GM21381 (cell line): ENCODE measurements at regions not wholly inside any gene's neighbourhood (a gene's known extent, or its start where the extent isn't known, plus 50 kb on each side); places are given as distances from the start of the nearest gene placed in this dataset.

Experiments
- ATAC-seq: cut with Tn5 transposase; IDR thresholded peaks from one replicate; pipeline ENCODE4 v1.9.1; 2021; ENCODE audit warnings: mild to moderate bottlenecking, moderate library complexity; ENCODE audit not compliant: unreplicated experiment

DNA sequence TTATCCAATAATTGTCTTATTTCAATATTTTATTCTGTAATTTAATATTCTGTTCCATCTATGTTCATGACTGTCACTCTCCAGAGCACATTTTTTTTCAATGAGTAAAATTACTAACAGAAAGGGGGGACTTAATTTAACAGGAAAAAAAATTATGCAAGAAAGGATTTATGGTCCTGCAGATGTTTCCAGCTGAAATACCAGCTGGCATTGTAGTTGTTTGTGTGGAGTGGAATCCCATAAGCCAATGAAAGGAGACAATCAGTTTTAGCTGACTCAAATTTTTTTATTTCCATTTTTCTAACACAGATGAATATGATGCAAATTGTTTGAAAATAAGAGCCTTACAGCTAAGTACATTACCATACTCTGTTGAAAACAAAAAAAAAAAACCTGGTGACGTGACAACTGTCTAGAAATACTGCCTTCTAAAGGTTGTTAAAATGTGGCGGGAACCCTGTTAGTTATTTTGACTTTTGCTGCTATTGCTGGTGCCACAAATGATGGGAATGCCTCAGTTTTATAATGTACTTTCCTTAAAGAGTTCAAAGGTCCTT is 389.1 kb downstream of the ETS1 start:
- no peak for ATAC-seq

DNA sequence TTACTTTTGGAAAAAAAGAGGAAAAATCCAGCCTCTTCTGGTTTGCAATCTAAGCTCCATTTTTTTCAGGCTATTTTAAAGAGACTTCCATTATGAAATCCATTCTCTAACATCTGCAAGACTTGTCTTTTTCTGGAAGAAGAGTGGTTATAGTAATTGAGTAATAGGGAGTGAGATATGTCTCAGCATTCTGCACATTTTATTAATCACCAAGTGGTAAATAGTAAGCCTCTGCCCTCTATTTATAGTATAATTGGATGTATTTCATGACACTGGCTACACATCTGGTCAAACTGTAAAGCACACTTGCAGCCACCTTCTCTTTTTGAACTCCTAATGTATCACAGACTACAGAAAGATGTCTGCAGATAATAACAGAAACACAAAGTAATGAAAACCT is 391.1 kb downstream of the ETS1 start:
- no peak for ATAC-seq

DNA sequence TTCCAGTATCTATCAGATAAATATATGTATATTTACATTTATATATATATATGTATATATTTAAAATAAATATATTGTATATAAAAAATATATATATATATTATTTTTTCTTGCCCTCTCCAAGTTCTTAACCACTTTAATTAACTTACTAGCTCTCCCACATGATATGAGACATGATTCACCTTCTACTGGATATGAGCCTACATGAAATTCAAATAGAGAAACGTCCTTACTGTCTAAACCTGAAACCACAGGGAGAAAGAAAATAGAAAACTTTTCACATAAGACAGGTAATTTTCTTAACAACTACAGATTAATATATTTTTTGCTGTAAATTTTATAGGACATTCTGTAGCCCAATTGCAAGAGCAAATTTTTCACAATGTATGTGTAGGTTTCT is 391.6 kb downstream of the ETS1 start:
- ATAC-seq, result no peak

DNA sequence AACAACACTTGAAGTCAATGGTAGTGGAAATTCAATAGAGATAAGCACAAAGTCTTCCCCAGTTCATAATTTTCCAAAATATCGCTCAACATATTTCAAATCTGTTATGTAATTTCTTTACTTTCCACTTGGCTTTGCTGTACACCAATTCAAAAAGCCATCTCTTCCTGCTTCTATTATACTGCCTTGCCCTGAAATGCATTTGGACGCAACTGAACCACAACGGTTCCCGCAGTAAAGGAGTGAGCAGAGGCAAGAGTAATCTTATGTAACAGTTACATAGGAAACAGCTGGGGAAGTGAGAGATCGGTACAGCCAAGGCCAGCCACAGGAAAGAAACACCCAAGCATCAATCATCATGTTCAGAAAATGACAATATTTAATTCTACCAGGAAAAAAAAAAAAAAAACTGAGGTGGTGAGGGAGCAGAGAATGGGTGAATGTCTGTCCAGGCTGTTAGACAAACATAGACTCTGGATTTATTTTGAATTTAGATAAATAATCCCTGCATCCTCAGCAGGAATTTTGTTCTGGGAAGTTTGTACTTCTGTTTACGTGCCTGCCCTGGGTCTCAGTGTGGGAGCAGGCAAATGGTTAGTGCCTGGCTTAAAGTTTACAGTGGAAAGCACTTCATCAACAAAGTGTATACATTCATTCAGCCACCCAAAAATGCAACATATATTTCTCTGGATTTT is 392.2 kb downstream of the ETS1 start:
- ATAC-seq, result no peak

DNA sequence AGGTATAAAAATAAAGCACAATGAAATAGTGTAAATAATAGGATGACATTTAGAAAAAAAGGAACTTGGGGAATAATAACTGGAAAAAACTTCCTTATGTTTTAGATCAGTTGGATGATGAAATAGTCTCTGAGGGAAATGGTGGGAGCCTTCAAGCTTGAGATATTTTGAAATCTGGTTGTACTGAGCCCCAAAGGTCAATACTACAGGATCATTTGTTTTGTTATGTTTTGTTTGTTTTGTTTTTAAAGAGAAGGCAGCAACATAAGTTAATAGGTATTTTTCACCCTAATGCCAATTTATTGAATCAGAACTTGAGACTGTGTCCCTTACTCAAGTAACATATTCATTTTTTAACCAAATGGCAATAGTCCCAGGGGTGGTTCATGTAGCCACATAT is 393.1 kb downstream of the ETS1 start:
- no peak for ATAC-seq

DNA sequence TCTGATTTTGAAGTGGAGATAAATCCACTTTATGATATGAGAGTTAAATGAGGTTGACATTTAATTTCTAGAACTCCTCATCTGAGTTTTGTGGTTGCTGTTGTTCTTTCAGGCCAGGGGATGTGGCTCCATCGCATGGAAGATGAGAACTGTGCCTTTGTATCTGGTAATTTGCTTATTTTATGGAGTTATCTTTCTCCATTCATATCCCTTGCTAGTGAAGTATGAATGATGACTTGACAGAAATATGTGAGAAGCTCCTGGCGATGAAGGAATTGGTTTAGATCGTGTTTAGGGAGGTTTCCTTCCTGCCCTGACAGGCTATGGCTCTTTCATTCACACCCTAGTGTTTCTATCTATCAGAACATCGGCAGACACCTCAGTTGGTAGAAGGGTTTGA is 393.7 kb downstream of the ETS1 start:
- no peak for ATAC-seq

DNA sequence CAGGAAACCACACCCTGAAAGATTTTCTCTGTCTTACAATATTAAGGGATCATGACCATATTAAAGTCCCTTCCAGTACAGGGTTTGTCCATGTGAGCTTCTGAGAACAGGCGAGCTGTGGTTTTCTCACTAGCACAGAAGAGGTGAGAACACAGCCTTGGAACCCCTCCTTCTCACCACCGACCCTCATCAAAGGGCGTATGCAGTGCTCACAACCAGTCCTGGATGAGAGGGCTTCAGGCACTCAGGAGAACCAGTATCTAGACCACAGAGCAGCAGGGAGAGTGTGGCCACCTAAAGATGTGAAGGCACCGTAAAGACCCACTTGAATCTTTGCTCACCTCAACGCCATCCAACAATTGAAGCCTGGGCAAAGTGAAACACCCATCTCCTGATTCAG is 397.0 kb downstream of the ETS1 start:
- no peak for ATAC-seq

DNA sequence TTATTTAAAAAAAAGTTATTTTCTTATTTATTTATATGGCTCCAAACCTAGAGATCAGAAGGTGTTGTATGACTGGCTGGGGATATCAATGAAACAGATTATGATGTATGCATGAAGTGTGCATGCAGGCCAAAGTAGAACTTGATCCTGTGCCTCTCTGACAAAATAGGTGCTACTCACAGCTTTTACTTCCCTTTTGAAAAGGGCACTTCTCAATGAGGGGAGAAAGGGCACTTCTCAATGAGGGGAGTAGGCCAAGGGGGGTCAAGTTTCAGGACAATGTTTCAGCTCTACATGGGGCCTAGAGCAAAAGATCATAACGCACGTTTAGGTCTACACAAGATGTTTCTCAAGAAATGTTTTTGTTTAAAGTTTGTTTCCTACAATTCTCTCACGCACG is 397.5 kb downstream of the ETS1 start:
- ATAC-seq, result no peak

DNA sequence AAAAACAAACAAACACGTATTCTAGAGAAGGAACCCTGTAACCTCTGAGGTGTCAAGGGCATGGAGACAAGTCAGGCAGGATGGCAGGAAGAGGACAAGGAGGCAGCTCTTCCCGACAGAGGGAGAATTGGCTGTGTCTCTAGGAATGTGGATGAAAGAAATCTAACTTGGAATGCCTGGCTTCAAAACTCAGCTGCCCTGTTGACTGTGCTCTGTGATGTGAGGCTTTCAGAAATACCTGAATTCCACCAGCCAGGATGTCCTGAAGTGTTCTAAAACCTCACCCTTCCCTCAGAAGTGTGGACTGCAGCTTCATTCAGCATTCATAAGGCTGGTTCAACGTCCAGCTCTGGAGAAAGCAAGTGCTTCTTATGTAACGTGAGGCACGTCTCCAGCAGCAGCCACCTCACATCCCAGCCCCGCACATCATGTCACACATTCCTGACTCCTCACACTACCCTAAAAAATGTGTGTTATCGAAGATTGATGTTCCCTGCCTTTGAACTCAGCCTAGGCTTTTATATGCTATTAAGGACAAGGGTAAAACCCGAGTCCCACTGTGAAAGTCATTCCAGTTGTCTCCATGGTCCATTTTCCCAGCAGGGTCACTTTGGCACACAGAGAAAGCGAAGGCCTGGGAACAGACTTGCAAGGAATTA is 398.9 kb downstream of the ETS1 start:
- no peak for ATAC-seq

DNA sequence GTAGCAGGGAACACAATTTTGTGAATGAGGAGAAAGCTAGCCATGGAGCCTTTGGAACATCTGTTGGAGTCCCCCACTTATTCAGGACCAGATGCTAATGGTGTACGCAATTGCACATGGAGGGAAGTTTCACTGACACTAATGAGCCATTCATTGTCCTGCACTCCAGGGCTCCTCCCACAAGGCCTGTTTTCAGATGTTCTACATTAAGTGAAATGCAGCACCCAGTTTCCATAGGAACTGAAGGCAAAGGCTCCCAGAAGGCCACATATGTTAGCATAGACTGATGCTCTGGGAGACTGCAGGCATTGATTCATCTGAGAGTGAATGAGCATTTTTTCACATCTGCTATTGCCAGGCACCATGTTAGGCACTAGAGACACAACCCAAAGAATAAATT is 399.5 kb downstream of the ETS1 start:
- no peak for ATAC-seq

DNA sequence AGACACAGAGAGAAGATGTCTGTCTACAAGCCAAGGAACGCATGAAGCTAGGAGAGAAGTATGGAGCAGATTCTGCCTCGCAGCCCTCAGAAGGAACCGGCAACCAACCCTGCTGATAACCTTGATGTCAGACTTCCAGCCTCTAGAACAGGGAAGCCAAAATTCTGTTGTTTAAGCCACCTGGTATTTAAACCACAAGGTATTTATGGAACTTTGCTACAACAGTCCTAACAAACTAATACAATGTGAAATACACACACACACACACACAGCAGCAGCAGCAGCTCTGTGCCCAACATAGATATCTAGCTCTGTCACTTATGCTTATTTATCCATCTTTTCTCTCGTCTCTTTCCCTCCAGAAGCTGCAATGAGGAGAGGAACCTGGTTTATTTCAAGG is 400.0 kb downstream of the ETS1 start:
- ATAC-seq, result no peak

DNA sequence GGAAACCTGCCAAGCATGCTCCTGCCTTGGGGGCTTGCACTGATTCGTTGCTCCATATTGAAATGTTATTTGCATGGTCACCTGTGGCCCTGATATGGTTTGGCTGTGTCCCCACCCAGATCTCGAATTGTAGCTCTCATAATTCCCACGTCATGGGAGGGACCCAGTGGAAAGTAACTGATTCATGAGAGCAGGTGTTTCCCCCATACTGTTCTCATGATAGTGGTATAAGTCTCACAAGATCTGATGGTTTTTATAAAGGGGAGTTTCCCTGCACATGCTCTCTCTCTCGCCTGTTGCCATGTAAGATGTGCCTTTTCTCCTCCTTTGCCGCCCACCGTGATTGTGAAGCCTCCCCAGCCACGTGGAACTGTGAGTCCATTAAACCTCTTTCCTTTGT is 402.4 kb downstream of the ETS1 start:
- no peak for ATAC-seq

DNA sequence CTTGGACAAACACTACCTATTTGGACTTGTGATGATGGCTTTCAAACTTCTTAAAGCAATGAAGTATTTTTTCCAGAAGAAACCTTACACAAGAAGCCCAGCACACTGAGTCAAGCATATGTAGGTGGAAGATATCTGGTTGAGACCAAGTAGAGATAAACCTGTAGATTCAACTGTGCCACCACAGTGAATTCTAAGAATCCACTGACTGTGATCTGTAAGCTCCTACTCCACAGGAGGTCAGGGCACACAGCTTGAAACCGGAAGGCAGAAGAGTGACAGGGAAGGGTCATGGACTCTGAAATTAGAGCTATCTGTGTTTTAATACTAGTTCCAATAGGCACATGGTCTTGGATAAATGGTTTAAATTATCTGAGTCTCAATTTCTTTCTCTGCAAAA is 404.5 kb downstream of the ETS1 start:
- no peak for ATAC-seq

DNA sequence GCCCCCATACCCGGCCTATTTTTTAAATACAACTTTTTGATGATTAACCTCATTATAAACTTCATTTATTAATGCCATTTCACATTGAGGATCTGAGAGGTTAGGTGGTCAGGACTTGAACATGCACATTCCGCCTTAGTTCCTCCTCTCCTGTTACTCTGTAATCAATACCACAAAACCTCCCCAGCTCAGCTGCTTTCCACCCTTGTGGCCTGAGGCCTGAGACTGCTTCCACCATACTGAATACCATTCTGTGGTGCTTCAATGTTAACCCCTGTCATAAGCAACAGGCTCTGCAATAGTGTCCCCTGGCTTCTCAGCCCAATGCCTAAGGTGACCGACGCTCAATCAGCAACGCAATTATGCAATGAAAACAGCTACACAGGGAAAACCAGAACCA is 405.4 kb downstream of the ETS1 start:
- ATAC-seq, result no peak

DNA sequence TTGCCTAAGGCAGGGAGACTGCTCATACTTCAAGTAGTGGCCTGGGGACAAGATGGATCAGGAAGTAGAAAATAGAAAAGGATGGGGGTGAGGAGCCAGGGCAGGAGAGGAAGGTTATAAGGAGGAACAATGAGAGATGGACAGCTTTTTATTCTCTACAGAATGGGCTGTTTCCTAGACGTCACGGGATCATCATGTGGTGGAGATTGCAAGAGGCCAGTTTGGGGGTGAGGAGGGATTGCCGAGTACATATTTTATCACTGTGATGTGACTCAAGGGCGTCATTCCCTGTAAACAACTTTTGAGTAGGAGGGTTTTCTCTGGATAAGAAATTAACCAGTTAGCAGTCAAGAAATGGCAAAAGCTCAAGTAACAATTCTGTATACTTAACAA is 406.3 kb downstream of the ETS1 start:
- no peak for ATAC-seq

DNA sequence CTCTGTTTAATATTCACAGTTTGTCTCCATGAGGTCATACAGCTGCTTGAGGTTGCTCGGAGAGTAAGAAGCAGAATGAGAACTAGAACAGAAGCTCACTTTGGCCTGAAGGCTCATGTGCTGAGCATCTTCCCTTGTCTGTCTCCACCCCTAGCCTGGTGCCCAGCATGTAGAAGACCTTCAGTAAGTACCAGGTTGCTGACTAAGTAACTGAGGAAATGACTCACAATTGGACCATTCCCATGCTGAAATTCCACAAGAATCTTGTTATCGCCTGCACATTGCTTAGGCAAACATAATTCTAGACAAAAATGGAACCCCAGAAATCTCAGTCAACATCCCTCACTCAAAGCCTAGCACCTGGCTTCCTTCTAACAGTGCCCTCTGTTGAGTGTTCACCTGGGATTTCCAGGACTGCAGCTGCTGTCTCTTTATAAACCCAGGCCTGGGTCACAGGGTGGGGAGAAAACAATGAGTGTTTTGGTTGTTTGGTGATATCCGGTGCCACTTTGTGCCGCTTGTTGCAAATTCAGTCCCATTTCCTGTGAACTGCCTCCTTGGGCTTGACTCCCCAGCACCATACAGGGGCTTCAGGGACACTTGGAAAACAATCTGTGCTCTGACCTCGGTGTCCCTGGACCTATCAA is 406.8 kb downstream of the ETS1 start:
- no peak for ATAC-seq

DNA sequence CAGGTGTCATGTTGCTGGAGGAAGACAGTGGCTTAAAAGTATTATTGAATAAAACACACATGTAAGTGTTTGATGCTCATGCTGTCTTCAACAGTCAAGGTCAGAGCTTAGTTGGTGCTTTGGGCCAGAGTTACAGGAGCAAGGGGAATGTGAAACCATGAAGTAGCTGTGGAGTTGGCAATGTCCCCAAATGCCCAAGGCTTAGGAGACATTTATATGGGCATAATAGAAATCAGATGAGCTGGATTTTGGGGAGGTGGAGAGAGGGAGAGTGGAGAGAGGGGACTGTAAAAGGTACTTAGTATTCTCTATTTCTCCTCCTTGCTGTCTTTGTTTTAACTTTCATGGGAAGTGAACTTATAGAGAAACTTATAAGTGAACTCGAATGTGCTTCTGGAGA is 407.8 kb downstream of the ETS1 start:
- ATAC-seq, result no peak

DNA sequence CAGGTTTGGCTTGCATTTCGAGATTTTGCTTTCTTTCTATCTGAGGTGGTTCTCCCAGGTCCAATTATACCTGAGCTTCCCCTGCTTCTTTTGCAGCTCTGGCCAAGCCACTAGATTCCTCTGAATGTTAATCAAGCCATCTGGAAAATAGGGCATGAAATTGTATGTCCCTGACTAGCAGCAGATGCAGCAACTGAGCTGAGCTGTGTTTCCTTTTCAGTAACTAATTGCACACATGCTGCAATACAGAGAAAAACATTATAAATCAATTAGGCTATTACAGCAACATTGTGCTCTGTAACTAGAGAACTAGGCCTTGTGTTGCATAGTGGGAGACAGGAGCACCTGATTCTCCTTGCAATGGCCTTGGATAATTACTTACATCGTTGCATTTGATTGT is 408.3 kb downstream of the ETS1 start:
- ATAC-seq, result no peak

DNA sequence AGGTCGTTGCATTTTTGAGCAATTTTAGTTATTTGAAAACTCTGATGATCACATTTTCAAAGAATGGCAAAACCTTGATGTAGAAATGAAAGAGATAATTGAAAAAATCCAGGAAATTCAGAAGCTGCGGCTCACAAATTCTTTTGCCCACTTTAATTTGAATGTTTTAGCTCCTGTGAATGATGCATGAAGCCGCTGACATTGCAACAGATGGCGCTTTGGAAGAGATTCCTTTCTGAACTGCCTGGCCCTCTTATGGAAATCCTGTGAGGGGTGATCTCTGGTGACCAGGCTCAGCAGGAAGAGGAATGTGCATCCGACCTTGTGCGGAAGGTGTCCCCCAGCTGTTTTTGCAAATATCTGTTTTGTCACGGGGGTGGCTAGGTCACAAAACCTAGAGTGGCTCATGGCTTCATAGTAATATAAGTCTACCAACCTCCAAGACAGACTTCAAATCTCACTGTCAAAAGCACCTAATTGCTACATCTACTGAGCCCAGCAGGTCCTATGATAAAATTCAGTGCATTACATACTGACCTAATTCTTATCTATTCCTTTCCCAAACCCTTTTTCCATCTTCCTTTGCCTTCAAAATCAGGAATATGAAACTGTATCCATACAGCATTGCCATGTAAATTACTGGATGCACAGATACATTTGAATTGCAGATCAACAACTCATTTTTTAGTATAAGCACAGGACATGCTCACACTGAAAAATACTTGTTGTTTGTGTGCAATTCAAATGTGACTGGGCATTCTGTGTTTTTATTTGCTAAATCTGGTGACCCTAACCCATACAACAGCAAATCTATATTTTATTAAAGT is 412.7 kb downstream of the ETS1 start:
- ATAC-seq, result no peak

DNA sequence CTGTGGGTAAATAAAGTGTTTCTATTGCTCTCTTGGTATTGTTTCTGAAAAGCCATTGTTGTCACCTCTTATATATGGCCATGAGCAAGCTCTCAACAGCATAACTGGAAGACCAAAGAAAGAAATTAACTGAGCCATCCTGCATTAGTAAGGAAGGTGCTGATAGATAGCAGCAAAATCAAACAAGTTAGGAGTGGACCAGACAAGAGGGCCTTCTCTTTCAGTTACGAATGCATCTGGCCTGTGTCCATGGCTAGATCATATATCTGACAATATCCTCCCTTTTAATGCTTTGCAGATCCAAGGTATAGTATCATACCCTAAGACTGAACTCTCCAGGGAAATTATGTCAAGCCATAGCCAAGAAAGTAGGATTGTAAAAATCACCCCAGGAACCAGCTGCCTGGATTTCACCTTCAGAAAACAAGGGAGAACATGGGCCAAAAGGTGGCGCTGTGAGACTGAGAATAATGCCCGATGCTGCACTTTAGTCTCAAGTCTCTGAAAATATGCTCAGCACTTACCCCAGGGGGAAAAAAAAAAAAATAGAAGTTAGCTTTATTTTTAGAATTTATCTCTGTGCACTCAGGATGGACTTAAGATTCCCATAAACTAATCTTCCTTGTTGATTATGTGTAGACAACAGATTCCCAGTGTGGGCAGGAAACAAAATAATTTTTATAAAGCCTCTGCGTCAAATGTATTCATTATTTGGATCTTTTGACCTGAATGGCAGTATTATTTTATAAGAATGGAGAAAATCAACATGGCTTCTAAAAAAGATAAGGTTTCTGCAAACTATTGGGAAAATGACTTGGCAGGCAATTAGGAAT is 415.1 kb downstream of the ETS1 start:
- ATAC-seq, result no peak
